Thyroid gland (tissue), 4 donors: ENCODE measurements at regions not wholly inside any gene's neighbourhood (a gene's known extent, or its start where the extent isn't known, plus 50 kb on each side); places are given as distances from the start of the nearest gene placed in this dataset.
A peak's percentile ranks its signal among the peaks of the same experiment; 100 is the strongest.

Source experiments
- DNase-seq, 2 donors: peaks; one replicate each; pipeline ENCODE4 v3.0.0-alpha.2; 2019
- H3K27ac ChIP-seq, 3 donors: fragments of 200-600 bp; sonication (generic); 1 replicate in 2 of 3; 2 replicates in 1 of 3; pipeline ENCODE4 v1.5.1; 2016 to 2019; ENCODE audit warnings: mild to moderate bottlenecking in 1 of 3, moderate library complexity in 1 of 3
- H3K27me3 ChIP-seq: fragments of 200-600 bp; sonication (generic); one replicate; pipeline ENCODE4 v1.5.1; 2019
- H3K36me3 ChIP-seq, 2 donors: fragments of 200-600 bp; sonication (generic); one replicate each; pipeline ENCODE4 v1.5.1; 2016 to 2019
- H3K4me1 ChIP-seq, 2 donors: fragments of 200-600 bp; sonication (generic); one replicate each; pipeline ENCODE4 v1.5.1; 2017 to 2019
- H3K4me3 ChIP-seq, 3 donors: fragments of 200-600 bp; sonication (generic); replicated peaks in 1 of 3; 1 replicate in 2 of 3; 2 replicates in 1 of 3; pipeline ENCODE4 v1.5.1; 2016; ENCODE audit warnings: mild to moderate bottlenecking in 1 of 3
- H3K9me3 ChIP-seq: fragments of 200-600 bp; sonication (generic); one replicate; pipeline ENCODE4 v1.5.1; 2017
- CTCF ChIP-seq, 6 experiments: fragments of 200-600 bp in 3 of 6; fragments of 450-650 bp in 3 of 6; sonication (generic) in 3 of 6; IDR thresholded peaks; one replicate each; pipeline ENCODE4 v1.5.1; 2016 to 2019; ENCODE audit warnings: antibody characterized with exemption in 6 of 6, mild to moderate bottlenecking in 2 of 6, inconsistent platforms in 1 of 6, moderate library complexity in 1 of 6
- POLR2A ChIP-seq, 2 donors: fragments of 450-650 bp; IDR thresholded peaks; one replicate each; pipeline ENCODE4 v1.6.1; 2017; ENCODE audit warnings: antibody characterized with exemption in 2 of 2, mild to moderate bottlenecking in 2 of 2, moderate library complexity in 1 of 2
- WGBS, 2 donors: methylation state at CpG; one replicate each; pipeline ENCODE4 v1.1.5; 2017; 5-methylcytosine and 5-hydroxymethylcytosine counted together
- intact Hi-C: fragments of 100-400 bp; cut with DNase I; formaldehyde crosslinking; loops from one replicate; pipeline ENCODE4 v1.15.1; 2023

GRCh38 chr15:70252056-70252950 is 154.6 kb upstream of the TLE3 start:
- Histone ChIP-seq H3K27ac (no peak overlapping the region), H3K36me3 (no peaks in the 10 kb centered on the region), H3K9me3 (no peaks in the 10 kb centered on the region), H3K4me1 (peaks cover 0 to 23% of the 10 kb centered on the region in 2 donors), H3K27me3 (no peaks in the 10 kb centered on the region), H3K4me3 (no peak overlapping the region)
- no peak for DNase-seq
- TF ChIP-seq POLR2A (IDR thresholded peaks at IDR 0.05), result no peak
- TF ChIP-seq CTCF (IDR thresholded peaks at IDR 0.05), result no peak
- 84 to 85% methylated on average over 6 to 13 of the region's 21 CpGs for WGBS, 2 donors
- intact Hi-C loops, result no loop called here

- peak; percentile 69 to 75 for DNase-seq
- H3K27me3 ChIP-seq, result no peaks in the 10 kb centered on the region
- H3K27ac ChIP-seq, result no peak overlapping the region
- no peaks in the 10 kb centered on the region for H3K36me3 ChIP-seq
- intact Hi-C loops, result no loop called here
- H3K4me1 ChIP-seq, result peaks cover 0 to 23% of the 10 kb centered on the region in 2 donors
- no peak overlapping the region for H3K4me3 ChIP-seq
- 92 to 95% methylated on average over 11 of the region's 11 CpGs for WGBS, 2 donors
- H3K9me3 ChIP-seq, result no peaks in the 10 kb centered on the region
- no peak for TF ChIP-seq POLR2A (IDR thresholded peaks at IDR 0.05)
- TF ChIP-seq CTCF (IDR thresholded peaks at IDR 0.05), result no peak
Observed at GRCh38 chr15:70251246-70251990, 153.7 kb upstream of the TLE3 start.

- no peak overlapping the region for H3K27ac ChIP-seq
- no peaks in the 10 kb centered on the region for H3K36me3 ChIP-seq
- no peak overlapping the region for H3K4me3 ChIP-seq
- no peak for TF ChIP-seq POLR2A (IDR thresholded peaks at IDR 0.05)
- no peak for TF ChIP-seq CTCF (IDR thresholded peaks at IDR 0.05)
- intact Hi-C loops, result no loop called here
- DNase-seq, result no peak
- 90 to 91% methylated on average over 21 to 27 of the region's 27 CpGs for WGBS, 2 donors
- no peaks in the 10 kb centered on the region for H3K9me3 ChIP-seq
- H3K4me1 ChIP-seq, result peaks cover 0 to 23% of the 10 kb centered on the region in 2 donors
- no peaks in the 10 kb centered on the region for H3K27me3 ChIP-seq
Observed at GRCh38 chr15:70250208-70251201, 152.8 kb upstream of the TLE3 start.

- H3K27ac ChIP-seq, result no peak overlapping the region
- intact Hi-C loops, result no loop called here
- no peak overlapping the region for H3K4me3 ChIP-seq
- DNase-seq, result no peak
- H3K4me1 ChIP-seq, result peaks cover 0 to 23% of the 10 kb centered on the region in 2 donors
- no peaks in the 10 kb centered on the region for H3K9me3 ChIP-seq
- no peak for TF ChIP-seq CTCF (IDR thresholded peaks at IDR 0.05)
- no peak for TF ChIP-seq POLR2A (IDR thresholded peaks at IDR 0.05)
- H3K36me3 ChIP-seq, result no peaks in the 10 kb centered on the region
- H3K27me3 ChIP-seq, result no peaks in the 10 kb centered on the region
- WGBS, 2 donors, result 84 to 91% methylated on average over 6 of the region's 6 CpGs
Observed at GRCh38 chr15:70249616-70250015, 151.9 kb upstream of the TLE3 start.
